HG02938 (cell line): ENCODE measurements at regions not wholly inside any gene's neighbourhood (a gene's known extent, or its start where the extent isn't known, plus 50 kb on each side); places are given as distances from the start of the nearest gene placed in this dataset.
"Not testable (repeated sequence)": the region's sequence is repeated elsewhere in the genome, so short reads cannot be mapped to it uniquely, and the experiment has no call there.

Source experiments
- ATAC-seq: cut with Tn5 transposase; IDR thresholded peaks from one replicate; pipeline ENCODE4 v1.9.1; 2021; ENCODE audit warnings: mild to moderate bottlenecking, moderate library complexity; ENCODE audit not compliant: unreplicated experiment

GRCh38 chr6:60797831-60798230, 1488.2 kb downstream of the KHDRBS2 start:
- ATAC-seq, result not testable (repeated sequence)

DNA sequence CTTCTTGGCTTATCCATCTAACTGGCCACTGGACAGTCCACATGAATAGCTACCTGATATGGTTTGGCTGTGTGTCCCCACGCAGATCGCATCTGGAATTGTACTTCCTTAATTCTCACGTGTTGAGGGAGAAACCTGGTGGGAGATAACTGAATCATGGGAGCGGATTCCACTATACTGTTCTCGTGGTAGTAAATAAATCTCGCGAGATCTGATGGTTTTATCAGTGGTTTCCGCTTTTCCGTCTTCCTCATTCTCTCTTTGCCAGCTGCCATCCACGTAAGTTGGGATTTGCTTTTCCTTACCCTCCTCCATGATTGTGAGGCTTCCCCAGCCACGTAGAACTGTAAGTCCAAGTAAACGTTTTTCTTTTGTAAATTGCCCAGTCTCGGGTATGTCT, 1496.4 kb downstream of the KHDRBS2 start:
- not testable (repeated sequence) for ATAC-seq

DNA sequence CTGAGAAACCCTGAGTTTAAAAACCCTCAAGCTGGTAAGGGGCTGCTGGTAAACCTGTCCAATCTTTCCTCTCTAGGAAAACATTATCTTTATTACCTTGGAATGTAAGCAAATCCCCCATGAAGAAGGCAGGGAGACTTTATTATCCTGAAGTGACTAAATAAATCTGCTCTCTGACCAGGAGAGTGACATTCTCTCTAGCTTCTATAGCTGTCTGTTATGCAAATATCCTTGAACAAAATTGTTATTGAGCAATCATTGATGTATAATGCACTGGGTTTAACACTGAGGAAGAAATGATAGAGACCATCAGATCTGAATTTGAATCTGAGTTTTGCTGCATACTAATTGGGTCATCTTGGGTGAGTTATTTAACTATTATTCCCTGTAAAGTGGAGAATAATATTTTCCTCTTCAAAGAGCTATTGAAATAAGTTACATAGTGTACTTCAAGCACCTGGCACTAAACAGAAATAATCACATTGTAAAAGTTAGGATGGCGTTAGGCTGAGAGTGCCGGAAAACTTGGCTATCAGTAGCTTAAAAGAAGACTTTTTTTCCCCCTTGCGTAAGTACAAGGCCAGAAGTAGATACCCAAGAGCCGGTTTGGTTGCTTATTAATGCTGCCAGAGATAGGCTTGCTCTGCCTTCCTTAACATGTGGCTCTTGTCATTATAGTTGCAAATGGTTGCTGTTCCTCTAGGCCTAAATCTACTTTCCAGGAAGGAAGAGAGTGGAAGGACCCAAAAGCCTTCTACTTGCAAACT, 1503.1 kb downstream of the KHDRBS2 start:
- not testable (repeated sequence) for ATAC-seq

DNA sequence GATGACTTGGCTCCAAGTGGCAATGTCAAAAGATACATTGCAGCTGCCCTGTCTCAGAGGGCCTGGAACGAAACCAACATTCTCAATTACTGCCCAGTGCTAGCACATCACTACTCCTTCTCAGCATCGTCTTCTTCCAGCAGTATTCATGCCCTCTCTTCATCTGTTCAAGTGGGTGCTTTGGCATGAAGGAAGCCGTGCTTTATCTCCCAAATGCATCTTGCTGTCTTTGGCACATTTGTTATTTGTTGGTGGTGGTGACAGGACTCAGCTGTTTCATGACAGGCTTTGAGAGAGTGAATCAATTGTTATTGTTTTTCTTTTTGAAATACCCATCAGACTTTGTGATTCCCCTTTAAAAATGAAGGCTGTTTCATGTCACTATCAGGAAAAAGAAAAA, 1506.4 kb downstream of the KHDRBS2 start:
- ATAC-seq, result not testable (repeated sequence)

DNA sequence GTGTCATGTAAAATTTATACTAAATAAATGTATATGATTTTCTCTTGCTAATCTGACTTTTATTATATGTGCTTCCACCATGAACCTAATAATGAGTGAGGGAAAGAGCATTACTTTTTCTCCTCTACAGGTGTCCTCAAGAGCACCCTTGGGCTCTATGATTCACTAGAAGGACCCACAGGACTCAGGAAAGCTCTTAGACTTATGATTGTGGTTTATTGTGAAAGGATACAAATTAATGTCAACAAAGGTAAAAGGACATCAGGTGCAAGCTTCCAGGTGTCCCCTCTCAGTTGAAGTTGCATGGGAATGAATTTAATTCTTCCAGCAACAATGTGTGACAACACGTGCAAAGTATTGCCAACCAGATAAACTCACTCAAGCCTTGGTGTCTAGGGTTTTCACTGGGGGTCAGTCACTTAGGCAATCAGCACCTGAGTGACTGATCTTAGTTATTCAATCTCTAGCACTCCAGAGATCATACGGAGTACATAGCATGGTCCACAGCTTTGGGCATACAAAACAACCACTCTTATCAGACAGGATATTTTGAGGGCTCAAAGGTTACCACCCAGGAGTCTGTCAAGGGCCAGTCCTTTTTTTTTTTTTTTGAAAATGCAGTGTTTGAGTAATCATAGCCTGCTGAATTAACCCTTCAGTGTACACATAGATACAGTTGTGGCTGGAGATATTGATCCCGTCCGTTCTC, 1518.1 kb downstream of the KHDRBS2 start:
- ATAC-seq, result not testable (repeated sequence)

DNA sequence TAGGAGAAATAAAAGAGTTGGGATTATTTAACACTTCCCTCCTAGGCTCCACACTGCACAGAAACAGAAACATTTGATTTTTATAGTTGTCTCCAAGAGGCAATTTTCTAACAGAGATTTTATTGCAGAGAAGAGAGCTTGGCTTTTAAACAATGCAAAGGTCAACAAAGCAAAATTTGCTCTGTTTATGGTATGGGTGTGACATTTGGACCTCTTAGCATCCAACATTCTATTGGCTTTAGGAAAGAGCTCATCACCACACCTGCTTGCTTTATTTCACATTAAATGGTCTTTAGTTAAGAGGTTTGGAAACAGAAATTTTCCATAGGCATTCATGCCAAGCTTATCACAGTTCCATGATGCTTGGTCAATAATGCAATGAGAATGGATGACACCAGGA, 1520.7 kb downstream of the KHDRBS2 start:
- ATAC-seq, result not testable (repeated sequence)

DNA sequence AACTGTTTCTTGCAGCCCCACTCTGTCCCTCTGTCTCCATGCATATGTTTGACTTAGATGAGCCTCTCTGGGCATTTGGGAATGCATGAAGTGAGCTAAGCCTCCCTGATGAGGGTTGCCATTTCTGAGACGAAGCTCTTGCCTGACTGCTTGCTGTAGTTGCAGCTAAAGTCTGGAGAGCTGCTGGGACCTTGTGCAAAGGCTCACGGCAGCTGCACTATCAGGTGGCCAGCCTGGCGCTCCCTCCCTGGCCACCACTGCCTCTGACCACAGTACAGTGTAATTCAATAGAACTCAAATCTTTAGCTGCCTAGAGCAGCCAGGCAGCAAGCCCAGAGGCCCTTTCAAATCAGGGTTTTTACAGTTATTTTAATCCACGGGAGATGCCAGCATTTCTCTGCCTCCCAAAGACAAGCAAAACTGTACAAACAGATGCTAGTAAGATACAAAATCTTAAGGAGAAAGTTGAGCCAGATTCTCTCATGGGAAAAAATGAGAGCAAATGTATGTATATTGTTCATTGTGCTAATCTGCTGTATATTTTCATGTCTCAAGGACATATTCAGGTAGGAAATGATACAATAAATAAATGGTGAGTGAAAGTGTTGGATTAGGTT, 1522.5 kb downstream of the KHDRBS2 start:
- not testable (repeated sequence) for ATAC-seq

GRCh38 chr6:60760928-60761327, 1525.1 kb downstream of the KHDRBS2 start:
- ATAC-seq, result not testable (repeated sequence)

GRCh38 chr6:60759149-60759825, 1526.7 kb downstream of the KHDRBS2 start:
- ATAC-seq, result not testable (repeated sequence)

DNA sequence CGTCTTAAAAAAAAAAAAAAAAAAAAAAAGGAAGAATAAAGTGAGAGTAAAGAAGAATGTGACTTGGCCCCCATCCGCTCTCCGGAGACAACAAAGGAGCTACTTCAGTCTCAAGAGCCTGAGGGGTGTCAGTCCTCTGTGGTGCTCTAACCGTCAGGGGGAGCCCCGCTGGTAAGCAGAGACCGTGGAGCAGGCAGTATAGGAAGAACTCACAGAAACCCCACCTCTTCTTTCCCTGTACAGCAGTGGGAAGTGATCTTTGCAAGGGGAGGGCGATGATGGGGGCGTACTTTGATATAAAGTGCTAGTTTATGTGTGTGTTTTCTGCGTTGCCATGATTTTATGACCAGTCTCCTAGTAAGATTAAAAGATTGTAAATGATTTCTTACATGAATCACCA, 1527.3 kb downstream of the KHDRBS2 start:
- ATAC-seq, result not testable (repeated sequence)

GRCh38 chr6:60754879-60755278, 1531.1 kb downstream of the KHDRBS2 start:
- no peak for ATAC-seq

GRCh38 chr6:60750353-60751081, 1535.5 kb downstream of the KHDRBS2 start:
- not testable (repeated sequence) for ATAC-seq

- not testable (repeated sequence) for ATAC-seq
These were observed 1538.1 kb downstream of the KHDRBS2 start for GRCh38 chr6:60747765-60748556.

DNA sequence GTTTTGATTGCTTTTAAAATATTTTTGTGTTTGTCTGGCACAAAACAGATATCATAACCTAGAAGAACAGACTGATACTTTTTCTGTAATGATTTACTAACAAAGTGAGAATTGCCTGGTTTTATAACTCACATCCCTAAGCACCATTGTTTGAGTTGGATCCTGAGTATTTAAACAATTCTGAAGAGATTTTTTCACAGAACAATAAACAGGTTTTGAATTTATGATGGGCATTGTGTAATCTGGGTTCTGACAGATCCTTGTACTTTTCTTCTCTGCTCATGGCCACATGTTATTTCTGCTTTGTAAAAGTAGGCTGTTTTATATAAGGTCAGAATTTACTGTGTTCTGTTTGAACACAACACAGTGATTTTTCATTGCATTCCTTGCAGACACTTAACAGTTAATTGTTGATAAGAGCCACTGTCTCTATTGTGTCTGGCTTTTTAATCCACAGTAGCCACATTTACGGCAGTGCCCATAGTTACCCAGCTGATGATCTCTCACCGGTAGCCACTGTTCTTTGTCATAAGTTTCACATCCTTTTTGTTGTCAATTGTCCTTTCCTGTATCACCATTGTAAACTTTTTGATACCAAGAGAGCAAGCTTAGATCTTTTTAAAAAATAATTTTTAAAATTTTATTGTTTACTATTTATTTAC, 1548.1 kb downstream of the KHDRBS2 start:
- peak; percentile 90 for ATAC-seq

- ATAC-seq, result not testable (repeated sequence)
These were observed 1548.7 kb downstream of the KHDRBS2 start for GRCh38 chr6:60737315-60737714.

DNA sequence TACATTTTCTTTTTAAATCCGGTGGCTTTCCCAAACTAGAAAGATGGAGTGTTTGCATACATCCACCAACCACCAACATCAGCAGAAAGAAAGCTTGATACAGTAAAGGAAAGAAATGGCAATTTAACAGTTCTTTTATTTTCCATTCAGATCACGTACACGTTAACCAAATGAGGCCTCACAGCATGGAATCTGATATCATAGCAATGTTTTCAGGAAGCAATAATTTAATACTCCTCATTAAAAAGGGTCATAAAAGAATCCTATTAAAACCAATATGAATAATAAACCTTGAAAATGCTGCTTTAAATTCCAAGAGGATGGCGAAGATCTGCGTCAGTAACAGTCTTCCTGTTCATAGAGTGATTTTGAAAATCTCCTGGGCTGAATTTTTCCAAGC, 1562.1 kb downstream of the KHDRBS2 start:
- ATAC-seq, result not testable (repeated sequence)

DNA sequence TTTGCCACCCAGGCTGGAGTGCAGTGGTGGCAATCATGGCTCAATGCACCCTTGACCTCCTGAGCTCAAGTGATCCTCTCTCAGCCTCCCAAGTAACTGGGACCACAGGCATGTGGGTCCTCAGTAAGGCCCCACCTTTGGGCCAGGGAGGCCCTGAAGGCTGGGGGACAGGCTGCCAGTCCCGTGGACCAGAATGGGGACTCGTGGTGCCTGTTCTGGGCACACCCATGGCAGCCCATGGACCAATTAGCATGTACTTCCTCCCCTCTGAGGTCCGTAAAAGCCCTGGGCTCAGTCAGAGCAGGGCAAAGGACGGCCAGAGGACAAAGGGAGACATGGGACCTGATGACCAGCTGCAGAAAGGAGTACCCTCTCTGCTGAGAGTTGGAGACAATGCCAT, 1590.8 kb downstream of the KHDRBS2 start:
- no peak for ATAC-seq

DNA sequence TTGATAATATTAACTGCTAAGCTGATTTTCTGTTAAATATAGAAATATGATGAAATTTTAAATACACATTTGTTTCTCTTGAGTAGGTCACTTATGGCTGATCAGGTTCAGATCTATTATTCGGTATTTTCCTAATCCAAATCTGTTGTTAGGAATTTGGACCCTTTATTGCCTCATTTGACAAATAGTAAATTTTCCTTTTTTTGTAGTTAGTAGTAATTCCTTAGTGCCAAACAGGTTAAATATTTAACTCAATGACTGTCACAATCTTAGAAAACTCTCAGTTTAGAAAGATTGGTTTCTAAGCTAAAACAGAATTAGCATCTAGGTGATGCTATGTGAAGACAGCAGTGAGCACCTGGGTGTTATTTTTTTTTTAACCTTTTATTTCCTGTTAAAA, 1598.9 kb downstream of the KHDRBS2 start:
- no peak for ATAC-seq

GRCh38 chr6:60681806-60682205, 1604.2 kb downstream of the KHDRBS2 start:
- no peak for ATAC-seq
